HT1080 (cell line): ENCODE measurements at regions not wholly inside any gene's neighbourhood (a gene's known extent, or its start where the extent isn't known, plus 50 kb on each side); places are given as distances from the start of the nearest gene placed in this dataset. TPM values are rescaled to one million over a fixed set of nuclear protein-coding genes. Genes with fewer than 3 reads are reported as not detected.

Experiments
- DNase-seq: peaks from one replicate; pipeline ENCODE4 v3.0.0-alpha.2; 2015; ENCODE audit warnings: low read depth
- small RNA-seq: library from RNA; depleted of rRNA; stranded (forward); fragments of <200 nt; gene quantifications from one replicate; pipeline ENCODE3, GENCODE V24; 2014

- no peak for DNase-seq
Measured at GRCh38 chr7:106807474-106807873, 57.6 kb upstream of the PIK3CG start.

- no peak for DNase-seq
Measured at GRCh38 chr7:106808967-106809635, 56.0 kb upstream of the PIK3CG start.

DNA sequence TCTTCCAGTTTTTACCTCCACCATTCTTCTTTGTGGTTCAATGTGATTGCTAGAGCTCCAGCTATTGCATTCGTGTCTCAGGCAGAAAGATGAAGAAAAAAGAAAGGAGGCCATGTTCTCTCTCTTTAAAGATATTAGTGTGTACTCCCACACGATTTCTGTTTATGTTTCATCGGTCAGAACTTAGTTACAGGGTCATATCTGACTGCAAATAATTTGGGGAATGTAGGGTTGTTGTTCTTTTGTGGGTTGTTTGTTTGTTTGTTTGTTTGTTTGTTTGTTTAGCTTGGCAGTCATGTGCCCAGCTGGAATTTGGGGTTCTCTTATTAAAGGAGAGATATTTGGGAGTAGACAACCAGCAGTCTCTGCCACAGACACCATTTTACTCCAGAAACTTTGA is 53.6 kb upstream of the PIK3CG start:
- no peak for DNase-seq

GRCh38 chr7:106812027-106812643 is 52.9 kb upstream of the PIK3CG start:
- no peak for DNase-seq

DNA sequence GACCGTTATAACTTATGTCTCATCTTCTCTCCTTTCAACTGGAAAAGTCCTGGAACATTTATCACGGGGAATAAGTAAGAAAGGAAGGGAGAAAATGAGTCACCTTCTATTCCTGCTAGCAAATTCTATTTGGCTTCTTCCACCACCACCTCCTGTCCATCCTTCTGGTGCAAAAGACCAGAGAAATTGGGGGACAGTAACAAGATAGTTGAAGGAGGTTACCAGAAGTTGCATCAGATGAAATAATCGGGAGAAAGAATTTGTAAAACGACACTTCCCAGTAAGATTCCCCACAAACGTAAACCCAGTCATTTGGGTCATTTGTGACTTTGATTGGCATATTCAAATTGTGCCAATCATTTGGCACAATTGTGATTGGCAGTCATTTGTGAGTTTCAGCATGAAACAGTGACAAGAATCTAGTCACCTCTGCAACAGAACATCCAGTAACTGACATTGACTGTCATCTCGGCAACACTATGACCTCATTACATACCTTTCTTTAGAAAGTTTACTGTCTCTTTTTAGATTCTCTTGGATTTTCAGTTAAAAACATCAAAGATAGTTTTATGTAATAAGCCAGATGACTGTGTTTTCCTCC is 51.3 kb upstream of the PIK3CG start:
- peak; percentile 55 for DNase-seq

DNA sequence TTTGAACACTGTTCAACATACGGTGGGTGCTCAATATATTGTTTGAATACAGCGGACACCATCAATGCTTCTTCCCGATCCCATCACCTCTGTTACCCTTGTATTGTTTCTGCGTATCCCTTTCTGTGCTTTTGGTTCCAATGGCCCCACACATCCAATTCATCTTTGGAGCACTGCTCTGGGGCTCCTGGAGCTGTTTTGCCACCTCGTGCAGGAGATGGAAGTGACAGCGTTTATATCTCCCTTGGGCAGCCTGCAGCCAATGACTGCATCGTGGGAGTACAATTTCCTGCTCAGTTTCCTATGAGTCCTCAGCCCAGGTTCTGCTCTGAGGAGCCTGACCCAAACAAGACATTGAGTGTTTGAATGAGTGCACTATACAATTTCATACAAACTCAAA is 50.2 kb upstream of the PIK3CG start:
- DNase-seq: no peak

Small RNAs in the stretch of these regions (small RNA-seq; reads per million reads assigned to genes)
- gene RNA5SP236: not detected
